ENCODE measurements at regions not wholly inside any gene's neighbourhood (a gene's known extent, or its start where the extent isn't known, plus 50 kb on each side); places are given as distances from the start of the nearest gene placed in this dataset.

- TF ChIP-seq EP300 (IDR thresholded peaks at IDR 0.05) (no peak), CTCF (IDR thresholded peaks at IDR 0.05) (no peak), POLR2A (IDR thresholded peaks at IDR 0.05) (no peak)
Measured at GRCh38 chr13:89899302-89900103, 1448.0 kb upstream of the MIR17HG start.

Data from ovary (tissue), 3 donors.